DMS 273 (cell line): ENCODE measurements at regions not wholly inside any gene's neighbourhood (a gene's known extent, or its start where the extent isn't known, plus 50 kb on each side); places are given as distances from the start of the nearest gene placed in this dataset.
"Not testable (repeated sequence)": the region's sequence is repeated elsewhere in the genome, so short reads cannot be mapped to it uniquely, and the experiment has no call there.

Source experiments
- DNase-seq: peaks from one replicate; lab custom pipeline; 2025; ENCODE audit not compliant: unreplicated experiment; lab: John Stamatoyannopoulos, UW

- DNase-seq = peak; percentile 1
Observed at GRCh38 chr17:52938623-52939230, 780.2 kb upstream of the CA10 start.

GRCh38 chr17:52930581-52930980, 772.1 kb upstream of the CA10 start:
- DNase-seq = no peak

- DNase-seq = no peak
Observed at GRCh38 chr17:52930145-52930544, 771.6 kb upstream of the CA10 start.

- DNase-seq = no peak
Observed at GRCh38 chr17:52923658-52924057, 765.1 kb upstream of the CA10 start.

- no peak for DNase-seq
Observed at GRCh38 chr17:52899235-52899634, 740.7 kb upstream of the CA10 start.

- no peak for DNase-seq
Observed at GRCh38 chr17:52895272-52895671, 736.8 kb upstream of the CA10 start.

GRCh38 chr17:52892334-52892733, 733.8 kb upstream of the CA10 start:
- no peak for DNase-seq

GRCh38 chr17:52885882-52886281, 727.4 kb upstream of the CA10 start:
- no peak for DNase-seq

GRCh38 chr17:52883907-52884491, 725.5 kb upstream of the CA10 start:
- not testable (repeated sequence) for DNase-seq

- DNase-seq = not testable (repeated sequence)
Observed at GRCh38 chr17:52846767-52847166, 688.3 kb upstream of the CA10 start.

GRCh38 chr17:52841971-52842370, 683.5 kb upstream of the CA10 start:
- DNase-seq = no peak

GRCh38 chr17:52837492-52837891, 679.0 kb upstream of the CA10 start:
- DNase-seq = no peak

GRCh38 chr17:52831536-52831935, 673.0 kb upstream of the CA10 start:
- no peak for DNase-seq

- DNase-seq = no peak
Observed at GRCh38 chr17:52828621-52829020, 670.1 kb upstream of the CA10 start.

GRCh38 chr17:52827526-52827925, 669.0 kb upstream of the CA10 start:
- DNase-seq = no peak

- no peak for DNase-seq
Observed at GRCh38 chr17:52824542-52824941, 666.0 kb upstream of the CA10 start.

- peak; percentile 4 for DNase-seq
Observed at GRCh38 chr17:52823155-52823554, 664.6 kb upstream of the CA10 start.

GRCh38 chr17:52790359-52790955, 631.9 kb upstream of the CA10 start:
- DNase-seq = no peak

GRCh38 chr17:52789829-52790228, 631.3 kb upstream of the CA10 start:
- DNase-seq = no peak

GRCh38 chr17:52776234-52776633, 617.7 kb upstream of the CA10 start:
- DNase-seq = no peak

GRCh38 chr17:52762794-52763167, 604.3 kb upstream of the CA10 start:
- no peak for DNase-seq

GRCh38 chr17:52762147-52762793, 603.8 kb upstream of the CA10 start:
- no peak for DNase-seq
